Activated CD8-positive, alpha-beta memory T cell treated with anti-CD3 and anti-CD28 coated beads, Interleukin-2, amount 50 U/mL, for 4 hours (primary cell): ENCODE measurements at regions not wholly inside any gene's neighbourhood (a gene's known extent, or its start where the extent isn't known, plus 50 kb on each side); places are given as distances from the start of the nearest gene placed in this dataset.

Source experiments
- DNase-seq: peaks from one replicate; pipeline ENCODE4 v3.0.0-alpha.2; 2020

DNA sequence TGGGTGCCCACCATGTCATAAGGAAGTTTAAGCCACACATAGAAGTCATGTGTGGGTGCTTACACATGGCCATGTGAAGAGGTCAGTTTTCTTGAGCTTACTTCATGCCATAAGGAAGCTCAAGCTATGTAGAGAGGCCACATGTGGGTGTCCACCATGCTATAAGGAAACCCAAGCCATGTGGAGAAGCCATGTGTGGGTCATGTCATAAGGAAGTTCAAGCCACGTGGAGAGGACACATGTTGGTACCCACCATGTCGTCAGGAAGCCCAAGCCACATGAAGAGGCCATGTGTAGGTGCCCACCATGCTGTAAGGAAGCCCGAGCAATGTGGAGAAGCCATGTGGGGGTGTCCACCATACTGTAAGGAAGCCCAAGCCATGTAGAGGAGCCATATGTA, 1089.2 kb upstream of the AUTS2 start:
- DNase-seq, result no peak

- no peak for DNase-seq
Observed at GRCh38 chr7:68509603-68510002, 1088.7 kb upstream of the AUTS2 start.

GRCh38 chr7:68511281-68511680, 1087.0 kb upstream of the AUTS2 start:
- no peak for DNase-seq

DNA sequence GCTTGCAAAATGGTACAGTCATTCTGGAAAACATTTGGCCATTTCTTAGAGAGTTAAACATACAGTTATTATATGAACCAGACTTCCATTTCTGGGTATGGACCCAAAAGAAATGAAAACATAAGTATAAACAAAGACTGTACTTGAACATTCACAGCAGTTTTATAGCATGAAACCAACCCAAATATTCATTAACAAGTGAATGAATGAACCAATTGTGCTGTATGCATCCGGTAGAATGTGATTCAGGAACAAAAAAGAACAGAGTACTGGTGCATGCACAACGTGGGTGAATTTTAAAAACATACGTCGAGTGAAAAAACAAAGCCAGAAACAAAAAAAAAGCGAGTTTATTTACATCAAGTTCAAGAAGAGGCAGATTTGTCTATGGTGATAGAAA, 1085.8 kb upstream of the AUTS2 start:
- no peak for DNase-seq

- DNase-seq, result no peak
Observed at GRCh38 chr7:68518060-68518459, 1080.2 kb upstream of the AUTS2 start.

DNA sequence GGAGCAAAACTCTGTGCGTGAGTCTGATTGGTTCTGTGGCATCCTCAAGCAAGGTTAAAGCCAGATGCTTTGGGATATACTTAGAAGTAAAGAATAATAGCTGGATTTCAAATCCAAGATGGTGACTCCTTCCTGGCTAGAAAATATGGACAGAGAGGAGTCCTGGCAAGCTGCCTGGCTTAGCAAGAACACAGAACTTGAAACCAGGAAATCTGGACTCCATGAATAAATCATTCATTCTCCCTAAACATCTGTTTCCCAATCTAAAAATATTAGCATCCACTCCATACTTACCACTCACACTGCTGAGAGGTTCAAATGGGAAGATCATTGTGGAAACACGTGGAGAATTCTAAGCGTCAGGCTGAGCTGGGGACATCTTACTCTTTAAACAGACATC, 1074.1 kb upstream of the AUTS2 start:
- no peak for DNase-seq

GRCh38 chr7:68529221-68529620, 1069.1 kb upstream of the AUTS2 start:
- DNase-seq, result no peak

DNA sequence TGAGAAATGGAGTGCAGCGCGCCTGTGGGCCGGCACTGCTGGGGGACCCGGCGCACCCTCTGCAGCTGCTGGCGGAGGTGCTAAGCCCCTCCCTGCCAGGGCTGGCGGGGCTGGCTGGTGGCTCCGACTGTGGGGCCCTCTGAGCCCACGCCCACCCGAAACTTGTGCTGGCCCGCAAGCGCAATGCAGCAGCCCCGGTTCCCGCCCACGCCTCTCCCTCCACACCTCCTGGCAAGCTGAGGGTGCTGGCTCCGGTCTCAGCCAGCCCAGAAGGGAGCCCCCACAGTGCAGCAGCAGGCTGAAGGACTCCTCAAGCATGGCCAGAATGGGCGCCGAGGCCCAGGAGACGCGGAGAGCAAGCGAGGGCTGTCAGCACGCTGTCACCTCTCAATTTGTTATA, 1063.0 kb upstream of the AUTS2 start:
- no peak for DNase-seq

DNA sequence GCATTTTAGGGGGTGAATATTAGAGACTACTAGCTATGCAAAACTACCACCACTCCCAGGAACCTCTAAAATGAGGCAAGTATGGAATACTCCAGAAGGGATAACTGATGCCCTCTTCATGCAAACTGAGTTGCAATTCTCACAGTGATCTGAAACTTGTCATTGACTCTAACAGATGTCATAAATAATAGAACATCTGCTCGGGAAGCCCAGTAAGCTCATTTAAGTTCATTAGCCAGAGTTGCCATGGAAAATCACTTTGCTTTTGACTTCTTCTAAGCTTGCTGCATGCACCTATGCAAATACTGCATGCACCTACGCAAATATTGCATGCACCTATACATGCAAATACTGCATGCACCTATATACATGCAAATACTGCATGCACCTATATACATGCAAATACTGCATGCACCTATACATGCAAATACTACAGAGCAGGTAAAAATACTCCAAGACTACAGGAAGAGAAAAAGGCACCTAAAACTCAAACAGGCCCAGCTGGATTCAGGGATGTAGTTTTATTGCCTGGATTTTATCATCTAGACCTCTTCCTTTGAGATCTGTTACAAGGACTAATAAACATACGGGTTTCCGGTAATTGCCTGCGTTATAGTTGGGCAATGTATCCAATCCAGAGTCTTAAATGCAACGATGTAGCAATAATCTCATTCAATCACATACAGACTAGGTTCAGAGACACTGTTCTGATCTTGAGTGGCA, 1061.1 kb upstream of the AUTS2 start:
- DNase-seq, result no peak

DNA sequence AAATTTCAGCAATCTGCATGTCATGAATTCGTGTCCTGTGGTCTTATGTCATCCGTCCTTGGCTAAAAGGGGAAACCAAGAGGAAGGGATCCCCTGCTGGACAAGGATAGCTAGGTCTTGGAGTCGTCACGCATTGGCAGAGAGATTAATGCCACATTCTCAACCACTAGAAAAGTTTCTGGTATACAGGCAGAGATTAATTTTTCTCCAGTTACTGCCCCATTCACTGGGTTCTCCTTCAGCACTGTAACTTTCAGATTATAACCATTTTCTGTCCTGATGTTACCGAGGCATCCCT, 1060.6 kb upstream of the AUTS2 start:
- DNase-seq, result no peak

GRCh38 chr7:68542831-68543230, 1055.4 kb upstream of the AUTS2 start:
- DNase-seq, result no peak

DNA sequence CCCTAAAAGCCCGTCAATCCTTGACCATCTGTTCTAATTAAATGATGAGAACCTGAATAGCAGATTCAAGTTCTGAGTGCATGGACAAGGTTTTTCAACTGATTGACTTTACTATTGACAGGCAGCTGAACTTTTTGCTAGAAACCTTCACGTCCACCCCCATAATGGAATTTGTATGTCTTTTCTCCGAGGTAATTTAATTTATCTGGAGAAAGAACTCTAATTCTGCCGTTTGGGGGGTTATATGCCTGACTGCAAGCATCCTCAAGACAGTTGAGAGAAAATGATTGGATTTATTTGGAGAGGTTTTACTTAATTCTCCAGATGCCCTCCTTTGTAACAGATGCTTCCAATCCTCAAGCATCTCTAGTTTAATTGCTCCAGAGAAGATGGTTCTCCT, 1053.4 kb upstream of the AUTS2 start:
- DNase-seq, result no peak

DNA sequence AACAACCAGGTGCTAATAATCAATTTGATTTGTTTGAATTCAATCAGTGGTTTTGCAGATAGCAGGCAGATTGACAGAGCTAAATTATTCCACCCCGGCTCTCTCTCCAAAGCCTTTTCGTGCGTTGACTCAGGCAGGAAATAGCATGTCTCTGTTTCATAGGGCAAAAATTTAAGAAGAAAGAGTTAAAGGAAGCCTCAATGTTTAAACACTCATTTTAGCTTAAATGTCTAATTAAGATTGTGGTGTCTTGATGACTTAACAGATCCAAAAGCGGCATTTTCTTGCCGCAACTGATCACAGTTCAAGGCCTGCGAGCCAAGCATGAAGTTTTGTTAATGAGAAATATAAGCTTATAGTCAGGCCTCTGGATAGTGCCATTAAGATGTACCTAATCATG, 1051.1 kb upstream of the AUTS2 start:
- DNase-seq, result no peak

- no peak for DNase-seq
Observed at GRCh38 chr7:68547799-68548198, 1050.5 kb upstream of the AUTS2 start.

- DNase-seq, result no peak
Observed at GRCh38 chr7:68550027-68550426, 1048.2 kb upstream of the AUTS2 start.

GRCh38 chr7:68550635-68551034, 1047.6 kb upstream of the AUTS2 start:
- no peak for DNase-seq

DNA sequence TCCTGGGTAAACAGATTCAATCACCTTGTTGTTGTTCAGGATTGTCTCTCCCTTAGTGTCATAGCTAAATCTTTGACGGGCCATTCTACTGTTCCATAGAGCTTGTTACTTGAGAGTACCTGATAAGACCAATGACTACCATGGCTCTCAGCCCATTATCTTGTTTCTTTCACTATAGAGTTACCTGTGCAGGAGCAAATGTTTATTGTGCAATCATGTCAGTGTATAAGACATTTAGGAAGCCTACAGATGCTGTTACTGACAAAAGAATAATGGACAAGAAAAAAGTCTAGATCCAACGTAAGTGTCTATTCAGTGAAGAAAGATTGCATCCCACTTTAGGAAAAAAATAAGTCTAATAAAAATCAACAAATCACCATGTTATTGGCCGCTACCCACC, 1041.7 kb upstream of the AUTS2 start:
- no peak for DNase-seq

DNA sequence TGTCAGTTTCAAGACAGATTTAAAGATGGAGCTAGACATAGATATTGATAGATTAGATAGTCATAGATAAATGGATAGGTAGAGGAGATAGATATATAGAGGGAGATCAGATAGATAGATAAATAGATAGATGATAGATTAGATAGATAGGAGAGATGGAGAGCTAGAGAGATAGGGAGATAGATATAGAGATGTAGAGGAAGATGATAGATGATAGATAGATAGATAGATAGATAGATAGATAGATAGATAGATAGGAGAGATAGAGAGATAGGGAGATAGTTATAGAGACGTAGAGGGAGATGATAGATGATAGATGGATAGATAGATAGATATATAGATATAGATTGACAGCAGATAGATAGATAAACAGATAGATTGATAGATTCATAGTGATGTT, 1038.8 kb upstream of the AUTS2 start:
- no peak for DNase-seq

- no peak for DNase-seq
Observed at GRCh38 chr7:68562323-68562899, 1035.9 kb upstream of the AUTS2 start.

DNA sequence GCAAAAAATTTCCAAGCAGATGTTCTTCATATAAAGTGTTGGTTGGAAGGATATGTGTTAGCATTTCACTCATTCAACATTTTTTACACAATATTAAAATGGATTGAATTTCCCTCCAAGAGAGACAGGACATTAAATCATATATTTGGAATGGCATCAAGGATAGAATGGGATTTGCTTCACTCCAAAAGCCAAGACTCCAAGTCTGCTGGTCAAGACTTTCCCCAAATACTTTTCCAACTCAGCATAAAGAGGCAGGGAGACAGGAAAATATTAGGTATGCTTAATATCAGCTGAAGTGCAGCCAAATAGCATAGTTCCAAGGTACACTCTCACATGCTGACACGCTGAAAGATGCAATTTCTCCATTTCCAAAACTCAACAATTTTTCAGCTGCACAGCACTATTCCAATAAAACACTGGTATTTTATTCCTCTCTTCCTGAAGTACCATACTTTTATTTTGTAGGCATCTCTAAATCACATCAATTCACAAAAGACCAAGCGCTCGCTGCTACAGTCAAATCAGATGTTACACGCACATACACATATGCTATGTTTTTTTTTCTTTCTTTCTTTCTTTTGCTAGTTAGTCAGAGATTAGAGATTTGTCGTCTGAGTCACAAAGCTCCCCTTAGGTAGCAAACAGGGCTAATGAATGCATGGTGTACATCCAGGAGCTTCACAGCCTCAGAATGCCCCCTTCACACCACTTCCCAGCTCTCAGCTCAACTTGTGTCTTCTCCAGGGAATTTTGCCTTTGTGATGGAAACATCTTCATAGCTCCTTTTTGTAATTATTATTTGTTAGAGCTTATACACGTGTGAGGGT, 1033.8 kb upstream of the AUTS2 start:
- DNase-seq, result no peak

- DNase-seq, result no peak
Observed at GRCh38 chr7:68571286-68571685, 1027.0 kb upstream of the AUTS2 start.

GRCh38 chr7:68573271-68574005, 1024.8 kb upstream of the AUTS2 start:
- no peak for DNase-seq

DNA sequence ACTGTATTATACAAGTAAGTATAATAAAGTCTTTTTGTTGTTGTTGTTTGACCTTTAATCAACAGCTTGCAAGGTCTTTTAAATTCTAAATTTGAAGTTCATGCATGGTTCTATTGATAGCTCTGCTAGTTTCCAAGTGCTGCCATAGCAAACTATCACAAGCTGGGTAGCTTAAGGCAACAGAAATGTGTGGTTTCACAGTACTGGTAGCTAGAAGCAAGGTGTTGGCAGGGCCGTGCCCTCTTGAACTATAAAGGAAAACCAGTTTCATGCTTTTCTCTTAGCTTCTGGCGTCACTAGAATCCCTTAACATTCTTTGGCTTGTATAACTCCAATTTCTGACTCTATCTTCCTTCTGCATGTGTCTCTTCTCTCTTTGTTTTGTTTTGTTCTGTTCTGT, 1021.9 kb upstream of the AUTS2 start:
- no peak for DNase-seq

- DNase-seq, result no peak
Observed at GRCh38 chr7:68581417-68581816, 1016.9 kb upstream of the AUTS2 start.
